ENCODE measurements at regions not wholly inside any gene's neighbourhood (a gene's known extent, or its start where the extent isn't known, plus 50 kb on each side); places are given as distances from the start of the nearest gene placed in this dataset.

DNA sequence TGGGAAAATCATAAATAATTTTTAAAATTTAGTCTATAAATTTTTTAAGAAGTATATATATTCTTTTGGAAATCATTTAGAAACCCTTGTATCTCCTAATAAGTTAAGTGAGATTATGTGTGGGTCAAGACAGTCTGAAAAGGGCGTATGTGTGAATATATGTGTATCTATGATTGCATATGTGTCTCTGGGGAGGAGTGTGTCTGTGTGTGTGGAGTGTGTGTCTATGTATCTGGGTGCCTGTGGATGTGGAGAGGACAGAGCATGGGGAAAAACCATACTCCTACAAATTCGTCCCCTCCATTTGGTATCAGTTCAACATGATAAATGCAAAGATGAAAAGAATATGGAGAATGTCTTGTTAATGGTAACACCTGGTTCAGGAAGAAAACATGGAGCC lies 342.0 kb upstream of the ACTBL2 start:
- peak overlapping the region; percentile 30 for H2AFZ ChIP-seq (ENCODE audit: control insufficient read depth, low read length)
- no peak overlapping the region for H3K4me3 ChIP-seq (ENCODE audit: control insufficient read depth in 2 of 3, extremely low read depth in 1 of 3, insufficient read depth in 2 of 3, low read depth in 1 of 3, low read length in 3 of 3)
- FAIRE-seq (no peak), DNase-seq (ENCODE audit: low read depth, low spot score) (no peak)
- dilution Hi-C loops (cut with MboI; ENCODE audit: extremely low pct_ligation_motif_present, low sequenced_read_pairs) = no loop called here
- H3K9me3 ChIP-seq (ENCODE audit: control insufficient read depth, low read depth, low read length) = no peaks in the 10 kb centered on the region
- peak overlapping the region; percentile 58 for H3K9ac ChIP-seq (ENCODE audit: control insufficient read depth, extremely low read depth, insufficient read depth, low read length)
- peak overlapping the region; percentile 95 for H3K27ac ChIP-seq (ENCODE audit: control insufficient read depth, insufficient read depth, low read length)
- H3K9me1 ChIP-seq (ENCODE audit: control insufficient read depth, extremely low read depth, insufficient read depth, low read length) = no peaks in the 10 kb centered on the region
- no peaks in the 10 kb centered on the region for H3K36me3 ChIP-seq (ENCODE audit: control insufficient read depth in 2 of 2, extremely low read depth in 1 of 2, insufficient read depth in 2 of 2, low read length in 2 of 2)
- H3K4me1 ChIP-seq (ENCODE audit: control insufficient read depth, extremely low read depth, insufficient read depth, low read length) = peaks cover 39% of the 10 kb centered on the region
- H3K4me2 ChIP-seq (ENCODE audit: control insufficient read depth, extremely low read depth, insufficient read depth, low read depth, low read length) = peak overlapping the region; percentile 62
- no peaks in the 10 kb centered on the region for H4K20me1 ChIP-seq (ENCODE audit: control insufficient read depth, extremely low read depth, insufficient read depth, low read length)
- no peaks in the 10 kb centered on the region for H3K79me2 ChIP-seq (ENCODE audit: control insufficient read depth, insufficient read depth, low read length)
- TF ChIP-seq EZH2 (IDR thresholded peaks at IDR 0.05; ENCODE audit: low read length) = no peak
- H3K27me3 ChIP-seq (ENCODE audit: control insufficient read depth, extremely low read depth, insufficient read depth, low read length) = no peaks in the 10 kb centered on the region

DNA sequence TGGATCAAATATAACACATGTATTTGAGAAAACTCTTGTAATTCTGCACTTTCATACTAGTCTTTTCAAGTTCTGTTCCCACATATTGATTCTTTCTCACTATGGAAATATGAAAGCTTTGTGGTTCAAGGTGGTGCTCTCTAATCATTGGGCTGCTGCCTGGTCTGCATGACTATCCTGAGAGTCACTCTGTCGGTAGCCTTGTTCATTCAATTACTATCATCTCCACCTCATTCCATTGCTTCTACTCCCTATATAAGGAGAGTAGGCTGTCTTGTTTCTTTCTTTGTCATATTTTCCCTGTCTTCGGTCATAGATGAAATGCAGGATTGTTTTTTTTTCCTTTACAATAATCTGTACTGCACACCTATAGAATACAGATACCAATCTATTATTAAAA lies 341.4 kb upstream of the ACTBL2 start:
- no peak overlapping the region for H2AFZ ChIP-seq (ENCODE audit: control insufficient read depth, low read length)
- no peak overlapping the region for H3K4me3 ChIP-seq (ENCODE audit: control insufficient read depth in 2 of 3, extremely low read depth in 1 of 3, insufficient read depth in 2 of 3, low read depth in 1 of 3, low read length in 3 of 3)
- H3K4me2 ChIP-seq (ENCODE audit: control insufficient read depth, extremely low read depth, insufficient read depth, low read depth, low read length) = peak overlapping the region; percentile 62
- H4K20me1 ChIP-seq (ENCODE audit: control insufficient read depth, extremely low read depth, insufficient read depth, low read length) = no peaks in the 10 kb centered on the region
- dilution Hi-C loops (cut with MboI; ENCODE audit: extremely low pct_ligation_motif_present, low sequenced_read_pairs) = no loop called here
- H3K79me2 ChIP-seq (ENCODE audit: control insufficient read depth, insufficient read depth, low read length) = no peaks in the 10 kb centered on the region
- no peaks in the 10 kb centered on the region for H3K9me3 ChIP-seq (ENCODE audit: control insufficient read depth, low read depth, low read length)
- no peaks in the 10 kb centered on the region for H3K27me3 ChIP-seq (ENCODE audit: control insufficient read depth, extremely low read depth, insufficient read depth, low read length)
- peak; percentile 80 for DNase-seq (ENCODE audit: low read depth, low spot score)
- peak; percentile 95 for FAIRE-seq
- H3K27ac ChIP-seq (ENCODE audit: control insufficient read depth, insufficient read depth, low read length) = peak overlapping the region; percentile 95
- no peaks in the 10 kb centered on the region for H3K36me3 ChIP-seq (ENCODE audit: control insufficient read depth in 2 of 2, extremely low read depth in 1 of 2, insufficient read depth in 2 of 2, low read length in 2 of 2)
- no peaks in the 10 kb centered on the region for H3K9me1 ChIP-seq (ENCODE audit: control insufficient read depth, extremely low read depth, insufficient read depth, low read length)
- H3K9ac ChIP-seq (ENCODE audit: control insufficient read depth, extremely low read depth, insufficient read depth, low read length) = peak overlapping the region; percentile 58
- TF ChIP-seq EZH2 (IDR thresholded peaks at IDR 0.05; ENCODE audit: low read length) = no peak
- TF ChIP-seq, protein P1, sequence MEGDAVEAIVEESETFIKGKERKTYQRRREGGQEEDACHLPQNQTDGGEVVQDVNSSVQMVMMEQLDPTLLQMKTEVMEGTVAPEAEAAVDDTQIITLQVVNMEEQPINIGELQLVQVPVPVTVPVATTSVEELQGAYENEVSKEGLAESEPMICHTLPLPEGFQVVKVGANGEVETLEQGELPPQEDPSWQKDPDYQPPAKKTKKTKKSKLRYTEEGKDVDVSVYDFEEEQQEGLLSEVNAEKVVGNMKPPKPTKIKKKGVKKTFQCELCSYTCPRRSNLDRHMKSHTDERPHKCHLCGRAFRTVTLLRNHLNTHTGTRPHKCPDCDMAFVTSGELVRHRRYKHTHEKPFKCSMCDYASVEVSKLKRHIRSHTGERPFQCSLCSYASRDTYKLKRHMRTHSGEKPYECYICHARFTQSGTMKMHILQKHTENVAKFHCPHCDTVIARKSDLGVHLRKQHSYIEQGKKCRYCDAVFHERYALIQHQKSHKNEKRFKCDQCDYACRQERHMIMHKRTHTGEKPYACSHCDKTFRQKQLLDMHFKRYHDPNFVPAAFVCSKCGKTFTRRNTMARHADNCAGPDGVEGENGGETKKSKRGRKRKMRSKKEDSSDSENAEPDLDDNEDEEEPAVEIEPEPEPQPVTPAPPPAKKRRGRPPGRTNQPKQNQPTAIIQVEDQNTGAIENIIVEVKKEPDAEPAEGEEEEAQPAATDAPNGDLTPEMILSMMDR (optimal IDR thresholded peaks at IDR 0.05 in 1 of 3, IDR thresholded peaks at IDR 0.05 in 1 of 3, conservative IDR thresholded peaks at IDR 0.05 in 1 of 3; ENCODE audit: extremely low read depth in 1 of 3, insufficient read depth in 2 of 3, low read length in 3 of 3) = no peak
- peaks cover 39% of the 10 kb centered on the region for H3K4me1 ChIP-seq (ENCODE audit: control insufficient read depth, extremely low read depth, insufficient read depth, low read length)

DNA sequence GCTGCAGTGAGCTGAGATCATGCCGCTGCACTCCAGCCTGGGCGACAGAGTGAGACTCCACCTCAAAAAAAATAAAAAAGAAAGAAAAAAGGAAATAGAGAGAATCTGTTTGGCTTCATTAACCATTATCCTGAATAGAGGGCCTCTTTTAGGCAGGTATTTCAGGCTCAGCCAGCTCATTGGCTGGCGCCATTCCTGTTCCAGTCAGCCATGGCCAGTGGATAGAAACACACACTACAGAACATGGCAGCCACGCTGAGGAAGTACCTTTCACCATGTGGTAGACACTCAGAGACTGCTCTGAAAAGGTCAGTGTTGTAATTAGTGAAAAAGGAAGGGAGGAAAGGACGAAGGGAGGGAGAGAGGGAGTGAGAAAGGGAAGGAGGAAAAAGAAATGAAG lies 340.0 kb upstream of the ACTBL2 start:
- dilution Hi-C loops (cut with MboI; ENCODE audit: extremely low pct_ligation_motif_present, low sequenced_read_pairs) = no loop called here
- no peaks in the 10 kb centered on the region for H3K36me3 ChIP-seq (ENCODE audit: control insufficient read depth in 2 of 2, extremely low read depth in 1 of 2, insufficient read depth in 2 of 2, low read length in 2 of 2)
- H3K9me3 ChIP-seq (ENCODE audit: control insufficient read depth, low read depth, low read length) = no peaks in the 10 kb centered on the region
- peak overlapping the region; percentile 85 for H2AFZ ChIP-seq (ENCODE audit: control insufficient read depth, low read length)
- DNase-seq (ENCODE audit: low read depth, low spot score) (no peak), FAIRE-seq (no peak)
- H3K9ac ChIP-seq (ENCODE audit: control insufficient read depth, extremely low read depth, insufficient read depth, low read length) = no peak overlapping the region
- no peak for TF ChIP-seq EZH2 (IDR thresholded peaks at IDR 0.05; ENCODE audit: low read length)
- TF ChIP-seq, protein P1 (optimal IDR thresholded peaks at IDR 0.05 in 1 of 3, IDR thresholded peaks at IDR 0.05 in 1 of 3, conservative IDR thresholded peaks at IDR 0.05 in 1 of 3; ENCODE audit: extremely low read depth in 1 of 3, insufficient read depth in 2 of 3, low read length in 3 of 3) = no peak
- no peaks in the 10 kb centered on the region for H3K27me3 ChIP-seq (ENCODE audit: control insufficient read depth, extremely low read depth, insufficient read depth, low read length)
- H3K27ac ChIP-seq (ENCODE audit: control insufficient read depth, insufficient read depth, low read length) = peak overlapping the region; percentile 95
- H3K4me3 ChIP-seq (ENCODE audit: control insufficient read depth in 2 of 3, extremely low read depth in 1 of 3, insufficient read depth in 2 of 3, low read depth in 1 of 3, low read length in 3 of 3) = no peak overlapping the region
- H4K20me1 ChIP-seq (ENCODE audit: control insufficient read depth, extremely low read depth, insufficient read depth, low read length) = no peaks in the 10 kb centered on the region
- no peak overlapping the region for H3K4me2 ChIP-seq (ENCODE audit: control insufficient read depth, extremely low read depth, insufficient read depth, low read depth, low read length)
- peaks cover 39% of the 10 kb centered on the region for H3K4me1 ChIP-seq (ENCODE audit: control insufficient read depth, extremely low read depth, insufficient read depth, low read length)
- H3K9me1 ChIP-seq (ENCODE audit: control insufficient read depth, extremely low read depth, insufficient read depth, low read length) = no peaks in the 10 kb centered on the region
- H3K79me2 ChIP-seq (ENCODE audit: control insufficient read depth, insufficient read depth, low read length) = no peaks in the 10 kb centered on the region
